ENCODE measurements at regions not wholly inside any gene's neighbourhood (a gene's known extent, or its start where the extent isn't known, plus 50 kb on each side); places are given as distances from the start of the nearest gene placed in this dataset.
"Not testable (repeated sequence)": the region's sequence is repeated elsewhere in the genome, so short reads cannot be mapped to it uniquely, and the experiment has no call there.

DNA sequence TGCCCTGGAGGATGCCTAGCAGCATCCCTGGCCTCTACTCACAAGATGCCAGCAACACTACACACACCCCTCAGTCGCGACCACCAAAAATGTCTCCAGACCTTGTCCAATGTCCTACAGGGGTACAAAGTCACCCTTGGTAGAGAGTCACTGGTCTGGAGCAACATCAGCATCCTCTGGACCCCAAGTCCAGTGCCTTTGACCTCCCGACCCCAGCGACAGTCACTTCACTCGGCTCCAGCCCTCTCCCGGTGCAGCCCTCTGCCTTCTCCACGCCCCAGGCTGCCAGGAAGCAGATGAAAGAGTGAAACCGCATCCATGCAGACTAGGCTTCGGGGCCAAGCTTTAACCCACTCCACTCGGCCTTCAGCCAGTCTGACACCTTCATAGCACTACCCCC, 92.0 kb upstream of the SRSF6 start:
- H3K27me3 ChIP-seq (ENCODE audit: control insufficient read depth, insufficient read depth, low read length): no peaks in the 10 kb centered on the region
- H3K4me3 ChIP-seq (ENCODE audit: low read length): no peak overlapping the region
- DNase-seq (ENCODE audit: low read depth, low spot score): no peak
- no peaks in the 10 kb centered on the region for H3K4me1 ChIP-seq (ENCODE audit: control insufficient read depth, insufficient read depth, low read length)
- no peaks in the 10 kb centered on the region for H3K9me3 ChIP-seq (ENCODE audit: control insufficient read depth, insufficient read depth, low read length)
- WGBS (ENCODE audit: insufficient coverage, insufficient read length): no CpG with 5 or more reads among the region's 10 CpGs
- H3K36me3 ChIP-seq (ENCODE audit: control insufficient read depth, insufficient read depth, low read length): no peaks in the 10 kb centered on the region
- H3K27ac ChIP-seq (ENCODE audit: low read length): no peak overlapping the region

DNA sequence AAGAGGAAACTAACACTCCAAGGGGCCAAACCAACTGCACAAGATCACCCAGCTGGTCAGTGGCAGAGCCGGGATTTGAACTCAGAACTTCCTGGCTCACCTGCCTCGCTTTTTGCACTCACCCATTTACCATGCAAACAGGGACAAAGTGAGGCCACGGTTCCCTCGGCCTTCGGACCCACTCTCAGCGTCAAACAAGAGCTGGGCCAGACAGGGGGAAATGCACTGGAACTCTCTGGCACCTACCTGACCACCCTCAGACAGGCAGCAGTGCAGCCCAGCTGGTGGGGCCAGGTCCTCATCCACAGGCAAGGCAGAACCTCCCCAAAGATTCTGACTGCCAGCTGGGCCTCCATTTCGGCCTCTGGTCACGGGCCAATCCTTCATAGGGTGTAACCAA, 93.7 kb upstream of the SRSF6 start:
- H3K9me3 ChIP-seq (ENCODE audit: control insufficient read depth, insufficient read depth, low read length): no peaks in the 10 kb centered on the region
- no peak for DNase-seq (ENCODE audit: low read depth, low spot score)
- WGBS (ENCODE audit: insufficient coverage, insufficient read length): no CpG with 5 or more reads among the region's 8 CpGs
- no peaks in the 10 kb centered on the region for H3K4me1 ChIP-seq (ENCODE audit: control insufficient read depth, insufficient read depth, low read length)
- no peaks in the 10 kb centered on the region for H3K27me3 ChIP-seq (ENCODE audit: control insufficient read depth, insufficient read depth, low read length)
- no peaks in the 10 kb centered on the region for H3K36me3 ChIP-seq (ENCODE audit: control insufficient read depth, insufficient read depth, low read length)
- no peak overlapping the region for H3K27ac ChIP-seq (ENCODE audit: low read length)
- no peak overlapping the region for H3K4me3 ChIP-seq (ENCODE audit: low read length)

DNA sequence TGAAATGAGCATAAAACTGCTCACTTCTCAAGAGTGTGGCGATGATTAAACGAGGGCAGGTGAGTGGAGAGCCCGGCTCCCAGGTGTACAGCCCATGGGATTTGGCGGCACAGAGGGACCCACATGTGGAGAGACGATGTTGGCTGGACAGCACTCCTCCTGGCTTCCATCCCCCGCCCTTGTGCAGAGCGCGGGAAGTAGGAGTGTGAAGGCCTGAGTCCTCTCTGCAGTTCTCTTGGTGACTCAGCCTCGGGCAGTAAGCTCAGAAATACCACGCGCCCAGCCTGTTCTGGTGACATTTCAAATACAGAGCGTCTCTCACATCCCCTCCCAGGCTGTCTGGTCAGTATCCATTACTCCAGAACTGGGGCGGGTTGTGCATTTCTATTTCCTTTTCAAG, 94.2 kb upstream of the SRSF6 start:
- no CpG with 5 or more reads among the region's 13 CpGs for WGBS (ENCODE audit: insufficient coverage, insufficient read length)

DNA sequence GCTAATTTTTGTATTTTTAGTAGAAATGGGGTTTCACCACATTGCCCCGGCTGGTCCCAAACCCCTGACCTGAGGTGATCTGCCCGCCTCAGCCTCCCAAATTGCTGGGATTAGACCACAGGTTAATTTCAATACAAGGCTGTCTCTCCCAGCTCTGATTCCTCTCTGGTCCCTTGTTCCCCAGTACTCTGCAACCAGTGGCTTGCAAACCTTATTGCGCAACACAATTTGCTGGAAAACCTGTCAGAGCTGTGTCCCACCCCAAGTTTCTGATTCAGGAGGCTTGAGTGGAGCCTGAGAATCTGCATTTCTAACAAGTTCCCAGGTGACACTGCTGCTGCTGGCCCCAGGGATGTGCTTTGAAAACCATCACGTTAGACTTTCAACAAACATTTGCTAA, 96.2 kb upstream of the SRSF6 start:
- no peak for DNase-seq (ENCODE audit: low read depth, low spot score)
- H3K9me3 ChIP-seq (ENCODE audit: control insufficient read depth, insufficient read depth, low read length): no peaks in the 10 kb centered on the region
- H3K27me3 ChIP-seq (ENCODE audit: control insufficient read depth, insufficient read depth, low read length): no peaks in the 10 kb centered on the region
- H3K27ac ChIP-seq (ENCODE audit: low read length): no peak overlapping the region
- H3K4me1 ChIP-seq (ENCODE audit: control insufficient read depth, insufficient read depth, low read length): no peaks in the 10 kb centered on the region
- WGBS (ENCODE audit: insufficient coverage, insufficient read length): no CpG with 5 or more reads among the region's 4 CpGs
- no peak overlapping the region for H3K4me3 ChIP-seq (ENCODE audit: low read length)
- H3K36me3 ChIP-seq (ENCODE audit: control insufficient read depth, insufficient read depth, low read length): no peaks in the 10 kb centered on the region

More for the DNA sequence above, 94.2 kb upstream of the SRSF6 start:
- Histone ChIP-seq H3K4me3 (ENCODE audit: low read length) (no peak overlapping the region), H3K36me3 (ENCODE audit: control insufficient read depth, insufficient read depth, low read length) (no peaks in the 10 kb centered on the region), H3K9me3 (ENCODE audit: control insufficient read depth, insufficient read depth, low read length) (no peaks in the 10 kb centered on the region), H3K27me3 (ENCODE audit: control insufficient read depth, insufficient read depth, low read length) (no peaks in the 10 kb centered on the region), H3K27ac (ENCODE audit: low read length) (no peak overlapping the region), H3K4me1 (ENCODE audit: control insufficient read depth, insufficient read depth, low read length) (no peaks in the 10 kb centered on the region)
- no peak for DNase-seq (ENCODE audit: low read depth, low spot score)

DNA sequence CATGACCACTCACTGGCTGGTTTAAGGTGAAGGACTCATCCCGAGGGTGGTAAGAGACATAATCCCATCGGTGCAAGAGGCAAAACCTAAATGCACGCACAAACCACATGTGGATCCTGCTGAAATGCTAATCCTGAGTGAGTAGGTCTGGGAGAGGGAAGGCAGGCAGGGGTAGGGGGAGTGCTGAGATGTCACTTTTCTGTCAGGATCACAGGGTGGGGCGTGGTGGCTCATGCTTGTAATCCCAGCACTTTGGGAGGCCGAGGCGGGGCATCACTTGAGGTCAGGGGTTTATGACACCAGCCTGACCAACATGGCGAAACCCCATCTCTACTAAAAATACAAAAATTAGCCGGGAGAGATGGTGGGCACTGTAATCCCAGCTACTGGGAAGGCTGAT, 97.7 kb upstream of the SRSF6 start:
- H3K36me3 ChIP-seq (ENCODE audit: control insufficient read depth, insufficient read depth, low read length): no peaks in the 10 kb centered on the region
- no CpG with 5 or more reads among the region's 8 CpGs for WGBS (ENCODE audit: insufficient coverage, insufficient read length)
- no peak overlapping the region for H3K4me3 ChIP-seq (ENCODE audit: low read length)
- H3K27me3 ChIP-seq (ENCODE audit: control insufficient read depth, insufficient read depth, low read length): no peaks in the 10 kb centered on the region
- H3K9me3 ChIP-seq (ENCODE audit: control insufficient read depth, insufficient read depth, low read length): no peaks in the 10 kb centered on the region
- no peak for DNase-seq (ENCODE audit: low read depth, low spot score)
- no peak overlapping the region for H3K27ac ChIP-seq (ENCODE audit: low read length)
- no peaks in the 10 kb centered on the region for H3K4me1 ChIP-seq (ENCODE audit: control insufficient read depth, insufficient read depth, low read length)

DNA sequence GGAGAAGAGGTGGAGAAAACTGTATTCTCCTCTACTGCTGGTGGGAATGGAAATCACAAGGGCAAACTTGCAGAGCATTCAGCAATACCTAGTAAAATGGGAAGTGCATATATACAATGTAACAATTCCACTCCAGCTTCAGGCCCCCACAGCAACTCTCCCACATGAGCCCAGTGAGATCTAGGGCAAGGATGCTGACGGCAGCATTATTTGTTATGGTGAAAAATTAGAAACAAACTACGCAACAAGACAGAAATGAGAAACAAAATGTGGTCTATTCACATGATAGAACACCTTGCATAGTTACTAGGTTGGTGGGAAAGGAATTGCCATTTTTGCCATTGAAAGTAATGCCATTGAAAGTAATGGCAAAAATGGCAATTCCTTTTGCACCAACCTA, 98.9 kb upstream of the SRSF6 start:
- H3K36me3 ChIP-seq (ENCODE audit: control insufficient read depth, insufficient read depth, low read length): no peaks in the 10 kb centered on the region
- no CpG with 5 or more reads among the region's 2 CpGs for WGBS (ENCODE audit: insufficient coverage, insufficient read length)
- H3K9me3 ChIP-seq (ENCODE audit: control insufficient read depth, insufficient read depth, low read length): no peaks in the 10 kb centered on the region
- H3K4me1 ChIP-seq (ENCODE audit: control insufficient read depth, insufficient read depth, low read length): no peaks in the 10 kb centered on the region
- H3K4me3 ChIP-seq (ENCODE audit: low read length): no peak overlapping the region
- no peaks in the 10 kb centered on the region for H3K27me3 ChIP-seq (ENCODE audit: control insufficient read depth, insufficient read depth, low read length)
- H3K27ac ChIP-seq (ENCODE audit: low read length): no peak overlapping the region
- no peak for DNase-seq (ENCODE audit: low read depth, low spot score)

DNA sequence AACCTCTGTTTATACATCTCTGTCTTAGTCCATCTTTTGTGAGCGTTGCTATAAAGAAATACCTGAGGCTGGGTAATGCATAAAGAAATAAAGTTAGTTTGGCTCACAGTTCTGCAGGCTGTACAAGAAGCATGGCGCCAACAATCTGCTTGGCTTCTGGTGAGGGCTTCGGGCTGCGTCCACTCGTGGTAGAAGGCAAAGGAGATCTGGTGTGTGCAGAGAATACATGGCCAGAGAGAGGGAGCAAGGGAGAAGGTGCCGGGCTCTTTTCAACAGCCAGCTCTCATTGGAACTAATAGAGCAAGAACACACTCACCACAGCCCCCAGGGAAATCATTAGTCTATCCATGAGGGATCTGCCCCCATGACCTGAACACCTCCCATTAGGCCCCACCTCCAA, 100.3 kb upstream of the SRSF6 start:
- Histone ChIP-seq H3K27ac (ENCODE audit: low read length) (no peak overlapping the region), H3K9me3 (ENCODE audit: control insufficient read depth, insufficient read depth, low read length) (no peaks in the 10 kb centered on the region), H3K36me3 (ENCODE audit: control insufficient read depth, insufficient read depth, low read length) (no peaks in the 10 kb centered on the region), H3K4me1 (ENCODE audit: control insufficient read depth, insufficient read depth, low read length) (no peaks in the 10 kb centered on the region), H3K27me3 (ENCODE audit: control insufficient read depth, insufficient read depth, low read length) (no peaks in the 10 kb centered on the region), H3K4me3 (ENCODE audit: low read length) (no peak overlapping the region)
- DNase-seq (ENCODE audit: low read depth, low spot score): no peak
- no CpG with 5 or more reads among the region's 6 CpGs for WGBS (ENCODE audit: insufficient coverage, insufficient read length)

DNA sequence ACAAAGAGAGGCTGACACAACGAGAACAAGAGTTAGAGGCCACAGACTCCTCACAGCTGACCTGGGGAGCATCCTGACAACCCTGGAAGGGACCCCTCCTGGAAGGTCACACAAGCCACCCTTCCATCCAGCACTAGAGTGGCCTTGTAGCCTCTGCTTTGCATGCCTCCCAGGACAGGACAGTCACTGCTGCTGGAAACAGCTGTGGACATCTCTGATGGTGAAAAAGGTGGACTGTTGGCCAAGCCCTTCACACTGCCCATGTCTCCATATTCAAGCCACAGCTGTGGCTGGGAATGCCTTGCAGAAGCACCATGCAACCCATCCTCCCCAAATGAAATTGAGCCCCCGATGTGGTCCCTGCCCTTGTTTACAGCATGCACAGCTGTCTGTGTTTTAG, 102.1 kb upstream of the SRSF6 start:
- H3K9me3 ChIP-seq (ENCODE audit: control insufficient read depth, insufficient read depth, low read length): no peaks in the 10 kb centered on the region
- H3K4me1 ChIP-seq (ENCODE audit: control insufficient read depth, insufficient read depth, low read length): no peaks in the 10 kb centered on the region
- no CpG with 5 or more reads among the region's 2 CpGs for WGBS (ENCODE audit: insufficient coverage, insufficient read length)
- no peak overlapping the region for H3K4me3 ChIP-seq (ENCODE audit: low read length)
- H3K27me3 ChIP-seq (ENCODE audit: control insufficient read depth, insufficient read depth, low read length): no peaks in the 10 kb centered on the region
- no peaks in the 10 kb centered on the region for H3K36me3 ChIP-seq (ENCODE audit: control insufficient read depth, insufficient read depth, low read length)
- H3K27ac ChIP-seq (ENCODE audit: low read length): no peak overlapping the region
- no peak for DNase-seq (ENCODE audit: low read depth, low spot score)

DNA sequence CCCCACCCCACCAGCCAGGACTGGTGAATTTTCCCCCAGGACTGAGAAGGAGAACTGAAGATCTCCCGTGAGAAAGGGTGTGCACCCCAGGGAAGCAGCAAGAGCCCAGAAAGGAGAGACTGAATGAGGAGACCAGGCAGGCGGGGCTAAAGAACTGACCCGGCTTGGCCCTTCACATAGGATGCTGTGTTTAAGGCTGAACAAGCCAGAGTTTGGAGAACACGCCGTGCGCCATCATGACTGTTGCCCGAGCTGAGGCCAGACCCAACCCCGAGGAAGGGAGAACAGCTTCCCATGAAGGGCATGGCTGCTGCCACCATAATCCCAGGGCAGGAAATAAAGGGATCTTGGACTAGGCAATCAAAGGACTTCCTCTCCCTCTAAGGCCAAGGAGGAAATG, 104.7 kb upstream of the SRSF6 start:
- Histone ChIP-seq H3K27me3 (ENCODE audit: control insufficient read depth, insufficient read depth, low read length) (no peaks in the 10 kb centered on the region), H3K4me1 (ENCODE audit: control insufficient read depth, insufficient read depth, low read length) (no peaks in the 10 kb centered on the region), H3K36me3 (ENCODE audit: control insufficient read depth, insufficient read depth, low read length) (no peaks in the 10 kb centered on the region), H3K9me3 (ENCODE audit: control insufficient read depth, insufficient read depth, low read length) (no peaks in the 10 kb centered on the region), H3K4me3 (ENCODE audit: low read length) (no peak overlapping the region), H3K27ac (ENCODE audit: low read length) (no peak overlapping the region)
- no peak for DNase-seq (ENCODE audit: low read depth, low spot score)
- no CpG with 5 or more reads among the region's 8 CpGs for WGBS (ENCODE audit: insufficient coverage, insufficient read length)

DNA sequence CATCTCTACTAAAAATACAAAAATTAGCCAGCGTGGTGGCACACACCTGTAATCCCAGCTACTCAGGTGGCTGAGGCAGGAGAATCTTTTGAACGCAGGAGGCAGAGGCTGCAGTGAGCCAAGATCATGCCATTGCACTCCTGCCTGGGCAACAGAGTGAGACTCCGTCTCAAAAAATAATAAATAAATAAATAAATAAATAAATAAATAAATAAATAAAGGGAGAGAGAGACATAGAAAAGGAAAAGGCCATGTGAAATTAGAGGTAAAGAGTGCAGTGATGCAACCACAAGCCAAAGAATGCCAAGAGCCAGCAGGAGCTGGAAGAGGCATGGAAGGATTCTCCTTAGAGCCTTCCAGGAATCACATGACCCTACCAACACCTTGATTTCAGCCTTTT, 107.0 kb upstream of the SRSF6 start:
- no CpG with 5 or more reads among the region's 3 CpGs for WGBS (ENCODE audit: insufficient coverage, insufficient read length)
- H3K27me3 ChIP-seq (ENCODE audit: control insufficient read depth, insufficient read depth, low read length); H3K27ac ChIP-seq (ENCODE audit: low read length); H3K9me3 ChIP-seq (ENCODE audit: control insufficient read depth, insufficient read depth, low read length); H3K4me3 ChIP-seq (ENCODE audit: low read length); H3K4me1 ChIP-seq (ENCODE audit: control insufficient read depth, insufficient read depth, low read length); H3K36me3 ChIP-seq (ENCODE audit: control insufficient read depth, insufficient read depth, low read length); DNase-seq (ENCODE audit: low read depth, low spot score): not testable (repeated sequence)

DNA sequence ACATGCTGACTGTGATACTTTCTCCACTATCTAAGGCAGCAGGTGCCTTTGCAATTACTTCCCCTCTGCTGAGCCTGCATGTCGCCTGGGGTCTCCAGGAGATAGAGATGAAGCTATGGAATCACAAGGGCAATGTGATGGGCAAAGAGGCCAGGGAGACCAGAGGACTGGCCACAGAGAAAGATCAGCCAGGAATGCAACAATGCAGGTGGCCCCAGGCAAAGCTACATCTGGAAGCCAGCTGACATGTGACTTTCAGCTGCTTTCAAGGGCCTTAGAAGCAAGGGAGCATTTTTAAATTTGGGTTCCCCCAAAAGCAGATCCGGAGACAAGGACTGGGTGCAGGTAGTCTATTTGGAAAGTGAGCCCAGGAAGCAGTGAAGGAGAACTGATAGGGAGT, 107.9 kb upstream of the SRSF6 start:
- Histone ChIP-seq H3K4me3 (ENCODE audit: low read length) (no peak overlapping the region), H3K36me3 (ENCODE audit: control insufficient read depth, insufficient read depth, low read length) (no peaks in the 10 kb centered on the region), H3K9me3 (ENCODE audit: control insufficient read depth, insufficient read depth, low read length) (no peaks in the 10 kb centered on the region; the same call in 1 of the 2 replicates), H3K4me1 (ENCODE audit: control insufficient read depth, insufficient read depth, low read length) (no peaks in the 10 kb centered on the region), H3K27ac (ENCODE audit: low read length) (no peak overlapping the region), H3K27me3 (ENCODE audit: control insufficient read depth, insufficient read depth, low read length) (no peaks in the 10 kb centered on the region)
- no peak for DNase-seq (ENCODE audit: low read depth, low spot score)
- WGBS (ENCODE audit: insufficient coverage, insufficient read length): no CpG with 5 or more reads among the region's 2 CpGs

Measured in iPS DF 6.9 (cell line).